HG03045 (cell line): ENCODE measurements at regions not wholly inside any gene's neighbourhood (a gene's known extent, or its start where the extent isn't known, plus 50 kb on each side); places are given as distances from the start of the nearest gene placed in this dataset.

Source experiments
- ATAC-seq: cut with Tn5 transposase; IDR thresholded peaks from one replicate; pipeline ENCODE4 v1.9.1; 2021; ENCODE audit warnings: mild to moderate bottlenecking, moderate library complexity; ENCODE audit not compliant: unreplicated experiment

DNA sequence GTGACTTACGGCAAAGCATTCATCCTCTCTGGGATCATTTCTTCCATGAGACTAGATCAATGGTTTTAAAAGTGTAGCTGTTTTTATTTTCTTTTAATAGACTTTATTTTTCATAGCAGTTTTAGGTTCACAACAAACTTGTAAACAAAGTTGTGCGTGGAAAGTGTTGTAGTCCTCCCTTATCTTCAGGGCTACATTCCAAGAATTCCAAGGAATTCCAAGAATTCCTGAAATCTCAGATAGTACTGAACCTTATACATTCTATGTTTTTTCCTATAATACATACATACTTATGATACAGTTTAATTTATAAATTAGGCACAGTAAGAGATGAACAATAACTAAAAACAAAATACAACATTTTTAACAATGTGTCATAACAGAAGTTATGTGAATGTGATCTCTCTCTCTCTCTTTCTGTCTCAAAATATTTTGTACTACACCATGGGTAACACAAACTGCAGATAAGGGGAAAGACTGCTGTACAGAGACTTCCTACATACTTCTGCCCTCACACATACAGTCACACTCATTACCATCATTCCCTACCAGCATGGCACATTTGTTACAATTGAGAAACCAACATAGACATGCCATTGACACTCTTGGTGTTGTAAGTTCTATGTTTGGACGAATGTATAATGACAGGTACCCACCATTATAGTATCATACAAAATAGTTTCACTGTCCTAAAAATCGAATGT lies 1933.2 kb upstream of the WWC1 start:
- no peak for ATAC-seq

DNA sequence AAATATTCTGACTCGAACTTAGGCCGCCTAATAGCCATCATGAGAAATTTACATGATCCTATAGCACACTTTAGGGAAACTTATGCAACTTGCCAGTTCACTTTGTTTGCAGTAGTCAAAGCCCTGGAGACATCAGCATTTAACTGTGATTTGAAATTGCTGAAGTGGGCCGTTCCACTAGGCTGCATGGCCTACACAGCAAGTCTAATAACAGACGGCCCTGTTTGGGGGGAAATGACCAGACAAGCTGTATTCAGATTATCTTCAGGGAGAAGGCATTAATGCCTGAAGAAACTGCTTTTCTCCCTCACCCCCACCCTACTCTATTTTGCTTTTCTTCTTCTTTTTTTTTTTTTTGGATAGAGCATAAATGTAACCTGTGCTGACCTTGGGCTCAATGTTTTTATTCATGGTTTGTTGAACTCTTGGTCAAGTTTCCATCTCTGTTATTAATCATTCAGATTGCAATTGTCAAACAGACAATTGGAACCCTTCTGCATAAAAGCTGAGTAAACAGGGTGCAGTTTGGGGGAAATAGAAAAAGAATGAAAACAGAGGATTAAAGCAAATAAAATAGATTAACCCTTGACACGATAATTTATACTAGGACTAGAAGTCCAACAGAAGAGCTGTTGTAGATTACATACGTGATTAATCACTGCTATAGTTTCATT lies 1928.2 kb upstream of the WWC1 start:
- no peak for ATAC-seq

DNA sequence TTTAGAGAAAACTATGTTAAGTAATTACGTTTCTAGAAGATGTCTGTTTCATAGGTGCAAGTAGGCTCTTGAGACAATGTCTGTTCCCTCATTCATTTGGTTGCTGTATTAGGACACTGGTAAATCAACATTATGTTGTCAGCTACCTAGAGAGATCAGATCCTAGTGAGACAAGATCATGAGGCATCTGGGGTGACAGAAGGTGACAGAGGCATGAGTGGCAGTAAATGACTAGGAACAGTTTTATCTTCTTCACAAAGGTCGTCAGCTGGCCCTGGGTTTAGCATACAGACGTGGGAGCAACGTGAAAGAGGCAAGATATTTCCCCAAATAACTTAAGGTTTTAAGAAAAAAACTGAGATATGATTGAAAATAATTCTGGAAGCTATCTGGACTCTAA lies 1926.3 kb upstream of the WWC1 start:
- no peak for ATAC-seq

DNA sequence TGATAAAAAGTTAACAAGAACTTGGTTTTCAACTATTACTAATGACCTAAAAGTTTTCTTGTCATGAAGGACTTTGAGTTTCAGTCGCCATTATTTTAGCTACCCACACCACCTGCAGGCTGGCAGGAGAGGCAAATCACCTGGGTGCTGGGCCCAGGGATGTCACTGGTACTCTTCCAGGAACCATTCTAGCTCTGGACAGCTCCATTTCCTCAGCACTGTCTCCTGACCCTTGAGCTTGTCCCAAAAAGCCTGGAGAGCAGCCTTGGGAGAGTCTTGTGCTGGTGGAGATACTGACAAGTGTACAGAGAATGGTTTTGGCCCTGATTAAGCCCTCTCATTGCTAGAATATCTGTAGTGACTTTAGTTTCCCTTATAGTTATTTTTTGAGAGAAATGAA lies 1924.1 kb upstream of the WWC1 start:
- no peak for ATAC-seq

DNA sequence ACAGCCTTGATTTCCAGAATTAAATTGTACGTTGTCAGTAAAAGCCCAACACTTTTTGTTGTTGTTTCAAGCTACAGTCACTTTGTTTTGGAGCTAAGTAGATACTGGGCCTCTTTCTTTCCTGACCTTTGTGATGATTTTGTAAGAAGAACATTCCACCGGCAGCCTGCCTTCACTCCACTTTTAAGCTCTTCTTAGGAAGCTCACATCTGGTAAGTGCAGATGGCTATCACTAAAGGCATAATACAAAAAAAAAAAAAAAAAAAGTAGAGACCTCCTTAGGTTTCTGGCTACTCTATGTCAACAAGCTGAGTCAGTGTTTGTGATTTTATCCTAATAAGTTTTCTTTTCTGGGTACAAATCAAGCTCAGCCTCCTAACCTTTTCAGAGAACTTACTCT lies 1922.1 kb upstream of the WWC1 start:
- ATAC-seq: no peak

DNA sequence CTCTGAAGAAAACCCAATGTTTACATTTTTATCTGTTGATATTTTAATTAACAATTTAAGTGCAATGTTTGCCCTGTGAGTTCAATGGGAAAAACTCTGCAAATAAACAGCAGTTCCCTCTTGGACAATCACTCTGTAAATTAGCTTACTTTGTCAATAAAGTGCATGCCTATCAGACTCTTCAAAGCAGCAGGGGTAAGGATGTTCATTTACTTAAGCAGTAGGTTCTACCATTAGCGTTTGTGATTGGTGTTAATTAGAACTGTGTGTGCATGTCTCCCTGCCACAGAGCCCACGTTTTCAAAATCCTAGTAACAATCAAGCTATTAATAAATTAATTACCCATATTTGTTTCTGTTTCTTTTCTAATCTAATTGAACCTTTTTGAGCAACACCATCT lies 1921.6 kb upstream of the WWC1 start:
- no peak for ATAC-seq

DNA sequence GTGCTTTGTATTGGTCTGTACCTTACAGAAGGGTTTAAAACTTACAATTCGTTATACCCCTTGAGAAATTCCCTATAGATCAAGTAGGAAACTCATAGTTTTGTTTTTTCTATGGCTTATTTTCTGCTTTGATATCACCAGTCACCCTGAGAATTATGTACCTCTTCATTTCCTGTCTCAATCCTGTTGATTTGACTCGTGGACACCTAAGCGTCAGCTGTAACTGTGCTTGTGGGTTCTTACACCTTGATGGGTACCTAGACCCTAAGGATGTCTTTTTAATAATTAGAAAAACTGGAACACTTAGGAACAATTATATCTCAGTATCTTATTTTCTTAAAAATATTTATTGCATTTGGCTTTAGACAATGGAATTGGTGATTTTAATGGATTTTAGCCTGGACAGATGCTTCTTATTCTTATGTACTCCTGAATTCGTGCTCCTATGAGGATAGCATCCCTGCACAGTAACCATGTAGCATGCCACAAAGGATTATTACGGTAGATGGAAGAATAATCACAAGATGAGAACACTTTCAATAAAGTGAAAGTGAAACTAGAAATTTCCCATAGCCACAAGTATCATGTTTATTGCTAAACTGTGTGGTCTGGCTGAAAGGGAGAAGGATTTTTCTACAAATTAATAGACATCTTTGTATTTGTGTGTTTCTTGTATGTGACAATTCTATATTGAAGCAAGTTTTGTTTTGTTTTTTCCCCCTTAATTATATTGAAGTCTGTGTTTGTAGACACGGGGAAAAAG lies 1920.3 kb upstream of the WWC1 start:
- no peak for ATAC-seq

DNA sequence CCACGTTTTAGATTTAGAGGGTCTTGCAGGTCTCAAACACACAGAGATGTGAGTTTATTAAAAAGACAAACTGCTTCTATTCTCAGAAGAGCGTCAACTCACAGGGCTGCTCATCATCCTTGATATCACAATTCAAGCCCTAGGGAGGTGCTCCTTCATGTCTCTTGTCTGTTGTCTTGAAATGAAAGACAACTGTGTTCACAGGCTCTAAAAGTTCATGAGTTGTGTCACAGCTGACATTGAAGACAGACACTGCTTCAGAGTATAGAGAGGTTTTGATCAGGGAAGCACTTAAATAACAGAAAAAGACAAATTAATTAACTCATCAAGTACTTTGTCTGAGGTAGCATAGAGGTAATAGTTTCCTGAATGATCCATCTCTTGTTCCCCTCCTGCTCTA lies 1917.6 kb upstream of the WWC1 start:
- no peak for ATAC-seq

DNA sequence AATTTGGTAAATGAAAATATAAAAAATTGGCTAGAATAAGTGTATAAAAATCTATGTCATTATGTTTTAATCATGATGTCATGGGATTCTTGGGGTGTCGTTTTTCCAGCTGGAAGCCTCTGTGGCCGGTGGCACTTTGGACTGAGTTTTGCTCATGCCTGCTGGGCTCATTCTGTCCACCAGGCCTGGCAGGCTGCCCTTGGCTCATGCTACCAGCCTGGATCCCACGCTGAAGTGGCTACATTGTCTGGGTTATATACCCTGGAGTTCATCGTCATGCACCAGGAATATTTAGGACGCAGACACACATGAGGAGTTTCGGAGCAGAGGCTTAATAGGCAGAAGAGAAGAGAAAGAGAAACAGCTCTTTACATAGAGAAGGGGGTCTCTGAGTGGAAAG lies 1913.7 kb upstream of the WWC1 start:
- no peak for ATAC-seq

DNA sequence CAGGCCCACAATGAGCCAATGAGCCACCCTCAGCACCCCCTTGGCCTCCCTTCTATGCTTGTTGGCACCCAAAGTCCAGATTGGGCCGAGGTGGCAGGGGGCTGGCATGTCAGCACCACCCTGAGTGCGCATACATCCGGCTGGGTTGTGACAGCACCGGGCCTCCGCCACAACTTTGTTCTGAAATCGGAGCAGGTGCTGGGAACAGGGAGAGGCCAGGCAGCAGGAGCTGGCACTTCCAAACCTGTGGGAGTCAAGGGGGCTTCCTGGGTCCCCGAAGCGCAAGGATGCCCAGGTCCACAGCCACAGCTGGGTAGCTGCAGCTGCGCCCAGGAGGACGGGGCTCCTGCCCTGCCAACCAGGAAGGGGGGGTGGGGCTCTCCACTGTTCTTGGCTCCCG lies 1911.9 kb upstream of the WWC1 start:
- no peak for ATAC-seq

DNA sequence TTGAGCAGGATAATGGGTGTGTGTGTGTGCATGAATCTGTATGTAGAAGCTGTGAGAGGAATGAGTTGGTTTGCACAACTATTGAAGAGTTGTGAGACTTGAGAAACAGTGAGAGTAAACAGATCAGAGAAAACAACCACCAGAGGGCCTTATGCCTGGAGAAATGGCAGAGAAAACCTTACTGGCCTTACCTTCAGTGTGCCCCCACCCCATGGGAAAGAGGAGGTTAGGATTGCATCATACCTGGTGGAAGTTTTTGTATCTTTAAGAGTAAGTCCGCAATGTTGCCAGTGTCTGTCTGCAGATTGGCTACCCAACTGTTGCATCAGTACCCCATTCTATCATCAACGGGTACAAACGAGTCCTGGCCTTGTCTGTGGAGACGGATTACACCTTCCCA lies 1909.4 kb upstream of the WWC1 start:
- ATAC-seq: no peak

DNA sequence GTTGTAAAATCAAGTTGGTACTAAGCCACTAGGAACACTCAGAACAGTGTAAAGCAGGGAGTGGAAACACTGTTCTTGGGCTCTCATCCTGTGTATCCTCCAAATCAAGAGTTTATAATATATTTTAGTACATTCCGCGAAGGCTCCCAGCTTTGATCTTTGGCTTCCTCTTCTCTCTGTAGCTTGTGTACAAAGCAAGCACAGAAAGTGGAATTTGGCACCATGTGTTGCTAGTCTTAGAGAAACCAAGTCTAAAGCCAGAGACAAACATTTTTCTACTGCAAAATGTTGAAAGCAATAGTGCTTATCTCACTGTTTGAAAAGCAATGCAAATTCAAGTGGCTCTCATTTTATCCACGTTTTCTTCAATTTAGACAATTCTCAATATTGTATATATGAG lies 1893.3 kb upstream of the WWC1 start:
- ATAC-seq: no peak

DNA sequence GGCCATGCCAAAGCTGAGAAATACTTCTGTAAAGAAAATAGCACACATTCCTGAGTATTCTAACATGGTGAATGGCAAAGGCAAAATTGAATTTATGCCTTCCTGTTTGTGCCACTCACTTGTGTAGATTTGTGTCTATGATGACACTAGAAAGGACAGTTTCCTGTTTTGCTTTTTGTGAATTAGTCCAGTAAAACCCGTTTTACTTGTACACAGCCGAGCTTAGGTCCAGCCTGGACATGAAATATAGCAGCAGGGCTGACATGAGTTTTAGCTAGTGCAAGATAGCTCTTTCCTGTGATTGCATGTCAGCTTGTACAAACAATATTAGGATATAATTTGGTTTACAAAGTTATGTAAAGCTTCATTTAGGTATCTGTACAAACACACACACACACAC lies 1891.7 kb upstream of the WWC1 start:
- ATAC-seq: no peak

DNA sequence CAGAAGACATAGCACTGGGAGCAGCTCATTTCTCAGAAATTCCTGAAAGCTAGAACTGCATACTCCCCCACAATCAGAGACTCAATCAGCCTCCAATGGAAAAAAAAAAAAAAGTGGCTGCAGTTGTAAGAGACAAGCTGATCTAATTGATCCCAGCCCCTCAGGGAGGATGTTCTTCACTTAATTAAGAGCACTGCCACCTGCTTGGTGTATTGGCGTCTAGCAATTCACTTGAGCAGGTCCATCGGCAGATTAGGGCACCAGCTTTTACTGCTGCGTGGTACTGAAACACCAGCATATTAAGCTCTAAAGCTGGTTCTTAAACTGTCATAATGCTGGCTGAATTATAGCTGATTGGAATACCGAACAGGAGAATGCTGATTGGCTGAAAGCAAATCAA lies 1890.1 kb upstream of the WWC1 start:
- ATAC-seq: no peak

DNA sequence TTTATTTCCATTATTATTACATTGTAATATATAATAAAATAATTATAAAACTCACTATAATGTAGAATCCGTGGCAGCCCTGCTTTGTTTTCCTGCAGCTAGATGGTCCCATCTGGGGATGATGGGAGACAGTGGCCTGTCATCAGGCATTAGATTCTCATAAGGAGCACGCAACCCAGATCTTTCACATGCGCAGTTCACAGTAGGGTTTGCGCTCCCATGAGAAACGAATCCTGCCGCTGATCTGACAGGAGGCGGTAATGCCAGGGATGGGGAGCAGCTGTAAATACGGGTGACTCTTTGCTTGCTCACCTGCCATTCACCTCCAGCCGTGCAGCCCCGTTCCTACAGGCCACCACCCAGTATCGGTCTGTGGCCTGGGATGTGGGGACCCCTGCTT lies 1879.3 kb upstream of the WWC1 start:
- ATAC-seq: no peak

DNA sequence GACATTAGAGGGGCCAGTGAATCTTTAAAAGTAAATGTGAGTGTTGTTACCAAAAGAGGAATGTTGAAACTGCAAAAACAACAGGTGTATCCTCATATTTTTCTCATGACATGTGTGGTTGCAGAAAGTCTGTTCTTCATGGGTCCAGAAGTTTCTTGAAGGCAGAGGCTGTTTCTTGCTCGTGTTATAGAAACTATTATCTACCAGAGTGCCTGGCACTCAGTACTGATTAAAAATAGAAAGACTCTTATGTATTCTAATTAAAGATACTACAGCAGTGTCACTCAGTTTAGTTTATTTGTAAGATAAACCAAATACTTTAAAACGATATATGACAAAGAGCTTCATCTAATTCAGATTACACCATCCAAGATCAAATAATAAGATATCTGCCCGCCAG lies 1864.2 kb upstream of the WWC1 start:
- ATAC-seq: no peak

DNA sequence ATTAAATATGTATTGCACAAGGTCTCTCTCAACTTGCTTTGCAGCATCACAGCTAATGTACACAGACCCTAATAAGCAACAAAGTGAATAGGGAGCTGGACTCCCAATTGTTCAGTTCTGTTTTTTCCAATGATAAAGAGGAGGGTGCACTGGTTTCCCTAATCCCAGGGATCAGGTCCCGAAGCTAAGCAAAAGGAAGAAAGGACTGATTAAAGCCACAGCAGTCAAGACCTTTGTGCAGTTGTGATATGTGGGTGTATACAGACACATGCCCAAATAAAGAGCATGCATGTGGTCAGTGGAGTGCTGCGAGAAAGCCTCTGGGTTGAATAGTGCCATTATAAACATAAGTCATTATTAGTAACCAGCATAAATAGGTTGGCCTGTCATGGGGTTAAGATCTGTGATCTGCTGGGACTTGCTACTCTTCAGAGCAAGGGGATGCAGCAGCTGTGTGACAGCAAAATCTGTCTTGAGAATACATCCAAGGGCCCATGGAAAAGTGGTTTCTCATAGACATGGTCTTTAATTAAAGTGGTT lies 1863.1 kb upstream of the WWC1 start:
- ATAC-seq: no peak

DNA sequence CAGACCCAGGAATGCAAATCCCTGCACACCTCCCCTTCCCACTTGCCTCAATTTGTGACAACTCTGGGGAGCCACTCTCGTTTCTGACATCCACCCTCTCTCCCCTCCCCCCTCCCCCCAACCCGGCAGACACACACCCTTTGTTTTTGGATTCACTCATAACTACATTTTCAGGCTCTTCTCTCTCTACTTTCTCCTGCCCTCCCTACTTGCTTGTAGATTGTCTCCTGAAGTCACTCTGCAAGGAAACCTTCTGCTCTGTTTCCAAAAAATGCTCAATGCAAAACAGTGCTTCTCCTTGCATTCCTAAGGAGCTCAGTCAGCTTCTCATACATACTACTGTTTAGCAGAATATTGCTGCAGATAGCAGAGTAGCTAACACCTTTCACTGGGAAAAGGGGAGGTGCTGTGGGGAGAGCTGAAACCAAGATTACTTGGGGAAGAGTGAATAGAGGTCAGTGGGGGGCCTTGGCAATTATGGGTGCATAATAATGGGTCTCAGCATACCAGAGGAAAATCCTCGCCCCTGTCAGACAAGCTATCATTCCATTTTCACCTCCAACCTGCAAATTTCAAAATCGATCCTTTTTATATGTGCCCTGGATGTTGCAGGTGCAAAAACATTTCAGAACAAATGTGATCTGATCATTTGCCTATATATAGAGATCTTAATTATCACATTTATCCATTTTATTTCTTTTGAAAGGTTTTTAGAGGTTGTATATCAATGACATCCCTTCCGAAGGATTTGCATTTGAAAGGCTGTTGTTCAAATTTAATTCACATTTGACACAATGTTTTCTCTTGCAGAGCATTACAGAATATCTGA lies 1860.7 kb upstream of the WWC1 start:
- ATAC-seq: no peak

DNA sequence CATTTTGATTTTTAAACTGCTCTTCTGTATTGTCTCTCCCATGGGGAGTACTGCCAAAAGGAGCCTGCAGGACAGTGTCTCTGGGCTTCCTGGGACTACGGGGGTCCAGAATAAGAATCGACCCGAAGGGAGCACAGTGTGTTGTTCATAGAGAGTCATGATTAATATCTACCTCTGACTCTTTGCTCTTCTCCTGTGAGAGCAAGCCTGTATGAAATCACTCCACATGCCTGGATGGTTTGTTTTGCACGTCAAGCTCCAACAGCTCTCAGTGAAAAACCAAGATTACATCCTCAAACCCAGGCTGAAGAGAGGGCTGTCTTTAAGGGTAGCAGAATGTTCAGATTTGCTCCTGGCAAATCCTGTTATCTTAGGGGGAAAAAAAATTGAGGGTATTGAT lies 1860.0 kb upstream of the WWC1 start:
- ATAC-seq: no peak

DNA sequence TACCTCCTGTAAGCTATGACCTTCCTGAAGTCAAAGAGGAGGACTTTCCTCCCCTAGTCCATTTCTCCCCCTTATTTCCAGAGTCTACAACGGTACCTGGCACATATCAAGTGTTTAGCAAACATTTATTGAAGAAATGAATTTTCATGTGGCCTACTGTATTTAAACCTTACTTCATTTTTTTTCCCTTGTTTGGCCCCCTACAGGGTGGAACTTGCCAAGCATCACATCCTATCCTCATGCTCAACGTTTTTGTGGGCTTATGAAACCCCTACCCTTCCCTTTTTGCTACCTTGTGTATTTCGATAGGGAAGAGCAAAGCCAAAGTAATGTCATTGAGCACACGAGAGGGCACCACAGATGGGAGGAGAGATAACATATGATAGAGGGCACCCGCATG lies 1857.8 kb upstream of the WWC1 start:
- no peak for ATAC-seq

DNA sequence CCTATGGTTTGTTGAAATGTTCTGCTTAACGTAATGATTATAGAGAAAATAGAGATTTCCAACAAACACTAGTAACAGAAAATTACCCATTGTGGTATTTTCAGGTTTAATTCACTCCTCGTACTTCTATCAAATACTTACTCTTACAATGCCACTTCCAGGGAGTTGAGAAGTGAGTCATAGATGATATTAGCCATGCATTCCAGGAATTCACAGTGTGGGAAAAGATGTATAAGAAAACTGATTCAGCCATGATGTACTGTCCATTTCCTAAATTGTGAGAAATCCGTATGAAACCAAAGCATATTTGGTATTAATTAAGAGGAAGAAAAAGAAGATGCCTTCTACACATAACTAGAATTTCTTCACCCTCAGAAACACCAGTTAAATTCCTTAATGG lies 1854.6 kb upstream of the WWC1 start:
- ATAC-seq: no peak
